ENCODE measurements at regions not wholly inside any gene's neighbourhood (a gene's known extent, or its start where the extent isn't known, plus 50 kb on each side); places are given as distances from the start of the nearest gene placed in this dataset.

GRCh38 chr6:92446052-92446451 lies 973.3 kb downstream of the EPHA7 start:
- no peak for TF ChIP-seq SP1 (IDR thresholded peaks at IDR 0.05)
- TF ChIP-seq HNF4G (IDR thresholded peaks at IDR 0.05), result no peak
- no peak for TF ChIP-seq FOXA1 (IDR thresholded peaks at IDR 0.05)
- TF ChIP-seq MAX (IDR thresholded peaks at IDR 0.05), result no peak
- no peak for TF ChIP-seq NR2F2 (IDR thresholded peaks at IDR 0.05)
- TF ChIP-seq ATF3 (IDR thresholded peaks at IDR 0.05), result no peak
- no peak for TF ChIP-seq FOXA2 (IDR thresholded peaks at IDR 0.05)
- TF ChIP-seq REST (IDR thresholded peaks at IDR 0.05), result no peak
- TF ChIP-seq RAD21 (IDR thresholded peaks at IDR 0.05), result no peak
- TF ChIP-seq EGR1 (IDR thresholded peaks at IDR 0.05; ENCODE audit: low read depth in 2 of 2), result no peak
- TF ChIP-seq GABPA (IDR thresholded peaks at IDR 0.05 in 1 of 2, conservative IDR thresholded peaks at IDR 0.05 in 1 of 2), result no peak
- TF ChIP-seq JUND (IDR thresholded peaks at IDR 0.05), result no peak
- no peak for TF ChIP-seq RXRA (IDR thresholded peaks at IDR 0.05)
- no peak for TF ChIP-seq CTCF (IDR thresholded peaks at IDR 0.05; ENCODE audit: low read depth, low read length, missing input control)
- no peak for TF ChIP-seq TAF1 (conservative IDR thresholded peaks at IDR 0.05)
- H3K4me3 ChIP-seq (ENCODE audit: low read depth in 1 of 3, low read length in 3 of 3), result no peak overlapping the region

GRCh38 chr6:92433911-92434310 lies 985.4 kb downstream of the EPHA7 start:
- Histone ChIP-seq H3K9me3 (ENCODE audit: control insufficient read depth in 4 of 4, low read length in 3 of 4) (no peaks in the 10 kb centered on the region), H3K9ac (ENCODE audit: low read depth in 1 of 2, low read length in 2 of 2) (no peak overlapping the region), H3K27me3 (ENCODE audit: control insufficient read depth in 4 of 4, insufficient read depth in 4 of 4, low read length in 3 of 4) (no peaks in the 10 kb centered on the region), H3K27ac (ENCODE audit: low read depth in 1 of 2, low read length in 2 of 2) (no peak overlapping the region), H3K4me1 (ENCODE audit: control insufficient read depth in 4 of 4, insufficient read depth in 4 of 4, low read length in 3 of 4) (no peaks in the 10 kb centered on the region), H3K36me3 (ENCODE audit: control insufficient read depth in 4 of 4, insufficient read depth in 3 of 4, low read depth in 1 of 4, low read length in 3 of 4) (no peaks in the 10 kb centered on the region), H3K4me3 (ENCODE audit: low read depth in 1 of 3, low read length in 3 of 3) (no peak overlapping the region)
- no peak for DNase-seq (ENCODE audit: low spot score)
- 75% methylated on average over 1 of the region's 1 CpG for WGBS
- no peak for TF ChIP-seq FOXA1 (IDR thresholded peaks at IDR 0.05)
- no peak for TF ChIP-seq RAD21 (IDR thresholded peaks at IDR 0.05)
- TF ChIP-seq NR2F2 (IDR thresholded peaks at IDR 0.05), result no peak
- no peak for TF ChIP-seq RXRA (IDR thresholded peaks at IDR 0.05)
- TF ChIP-seq ZBTB33 (IDR thresholded peaks at IDR 0.05), result no peak
- TF ChIP-seq SP1 (IDR thresholded peaks at IDR 0.05), result no peak
- TF ChIP-seq HNF4G (IDR thresholded peaks at IDR 0.05), result no peak
- no peak for TF ChIP-seq EGR1 (IDR thresholded peaks at IDR 0.05; ENCODE audit: low read depth in 2 of 2)
- no peak for TF ChIP-seq REST (IDR thresholded peaks at IDR 0.05)
- no peak for TF ChIP-seq MAX (IDR thresholded peaks at IDR 0.05)
- no peak for TF ChIP-seq GABPA (IDR thresholded peaks at IDR 0.05 in 1 of 2, conservative IDR thresholded peaks at IDR 0.05 in 1 of 2)

More at GRCh38 chr6:92446052-92446451, 973.3 kb downstream of the EPHA7 start:
- DNase-seq (ENCODE audit: low spot score), result no peak
- H3K36me3 ChIP-seq (ENCODE audit: control insufficient read depth in 4 of 4, insufficient read depth in 3 of 4, low read depth in 1 of 4, low read length in 3 of 4), result no peaks in the 10 kb centered on the region
- H3K27me3 ChIP-seq (ENCODE audit: control insufficient read depth in 4 of 4, insufficient read depth in 4 of 4, low read length in 3 of 4), result no peaks in the 10 kb centered on the region
- no peaks in the 10 kb centered on the region for H3K4me1 ChIP-seq (ENCODE audit: control insufficient read depth in 4 of 4, insufficient read depth in 4 of 4, low read length in 3 of 4)
- H3K9me3 ChIP-seq (ENCODE audit: control insufficient read depth in 4 of 4, low read length in 3 of 4), result peaks cover 0 to 4% (median 0%) of the 10 kb centered on the region in 4 donors
- 59% methylated on average over 3 of the region's 3 CpGs for whole genome bisulfite sequencing
- H3K27ac ChIP-seq (ENCODE audit: low read depth in 1 of 2, low read length in 2 of 2), result no peak overlapping the region
- H3K9ac ChIP-seq (ENCODE audit: low read depth in 1 of 2, low read length in 2 of 2), result no peak overlapping the region

Data from liver (tissue), 8 donors.